Right lobe of liver (tissue), 4 donors: ENCODE measurements at regions not wholly inside any gene's neighbourhood (a gene's known extent, or its start where the extent isn't known, plus 50 kb on each side); places are given as distances from the start of the nearest gene placed in this dataset.

Experiments used
- POLR2A ChIP-seq: fragments of 450-650 bp; IDR thresholded peaks from one replicate; pipeline ENCODE4 v1.6.1; 2017; ENCODE audit warnings: antibody characterized with exemption, mild to moderate bottlenecking
- TF ChIP-seq, protein P1 (sequence below), 4 donors: fragments of 200-600 bp in 3 of 4; fragments of 450-650 bp in 1 of 4; IDR thresholded peaks; one replicate each; pipeline versions ENCODE4 v1.5.1 to v1.8.0; 2016 to 2022; ENCODE audit warnings: antibody characterized with exemption in 4 of 4, mild to moderate bottlenecking in 2 of 4
- donor health status: DM: no; HTN: no; CAD: no.
- donor health status: DM: no; HTN: no; CAD: no.
- donor health status: DM: no; HTN: yes; CAD: no.

DNA sequence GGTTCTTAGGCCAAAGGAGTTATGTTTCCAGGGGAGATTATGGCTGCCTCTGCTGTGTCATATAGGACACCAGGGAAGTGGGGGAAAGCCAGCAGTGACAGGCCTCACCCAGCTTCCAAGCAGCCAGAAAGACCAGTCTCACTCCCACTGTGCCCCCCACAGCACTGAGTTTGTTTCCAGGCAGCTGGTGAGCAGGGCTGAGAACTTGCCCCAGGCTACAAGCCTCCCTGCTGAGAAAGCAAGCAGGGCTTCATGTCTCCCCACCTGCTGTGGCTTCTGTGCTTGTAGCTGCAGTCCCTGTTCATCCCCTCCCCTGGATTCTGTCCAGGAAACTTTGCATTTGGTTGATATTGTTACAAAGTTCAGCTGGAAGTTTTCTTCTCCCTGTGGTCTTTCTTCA lies 376.3 kb downstream of the PDCD6IP start:
- TF ChIP-seq, protein P1, sequence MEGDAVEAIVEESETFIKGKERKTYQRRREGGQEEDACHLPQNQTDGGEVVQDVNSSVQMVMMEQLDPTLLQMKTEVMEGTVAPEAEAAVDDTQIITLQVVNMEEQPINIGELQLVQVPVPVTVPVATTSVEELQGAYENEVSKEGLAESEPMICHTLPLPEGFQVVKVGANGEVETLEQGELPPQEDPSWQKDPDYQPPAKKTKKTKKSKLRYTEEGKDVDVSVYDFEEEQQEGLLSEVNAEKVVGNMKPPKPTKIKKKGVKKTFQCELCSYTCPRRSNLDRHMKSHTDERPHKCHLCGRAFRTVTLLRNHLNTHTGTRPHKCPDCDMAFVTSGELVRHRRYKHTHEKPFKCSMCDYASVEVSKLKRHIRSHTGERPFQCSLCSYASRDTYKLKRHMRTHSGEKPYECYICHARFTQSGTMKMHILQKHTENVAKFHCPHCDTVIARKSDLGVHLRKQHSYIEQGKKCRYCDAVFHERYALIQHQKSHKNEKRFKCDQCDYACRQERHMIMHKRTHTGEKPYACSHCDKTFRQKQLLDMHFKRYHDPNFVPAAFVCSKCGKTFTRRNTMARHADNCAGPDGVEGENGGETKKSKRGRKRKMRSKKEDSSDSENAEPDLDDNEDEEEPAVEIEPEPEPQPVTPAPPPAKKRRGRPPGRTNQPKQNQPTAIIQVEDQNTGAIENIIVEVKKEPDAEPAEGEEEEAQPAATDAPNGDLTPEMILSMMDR (IDR thresholded peaks at IDR 0.05), result no peak
- TF ChIP-seq POLR2A, result no peak
